ENCODE measurements at regions not wholly inside any gene's neighbourhood (a gene's known extent, or its start where the extent isn't known, plus 50 kb on each side); places are given as distances from the start of the nearest gene placed in this dataset.

DNA sequence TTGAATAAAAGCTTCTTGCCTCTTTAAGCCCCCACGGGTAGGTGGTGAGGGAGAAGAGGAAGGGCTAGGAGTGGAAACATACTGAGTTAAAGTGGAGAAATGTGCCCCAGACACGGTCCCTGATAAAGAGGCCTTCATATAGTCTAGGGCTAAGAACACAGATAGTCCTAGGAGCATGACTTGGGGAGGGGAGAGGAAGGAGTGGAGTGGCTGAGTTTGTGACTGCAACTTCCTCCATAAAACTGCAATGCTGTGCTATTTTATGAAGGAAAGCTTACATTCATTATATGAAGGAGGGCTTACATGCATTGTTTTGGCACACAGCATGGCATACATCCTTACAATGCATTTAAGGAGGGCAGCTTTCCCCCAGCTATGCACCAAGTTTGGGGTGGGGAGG lies 1129.4 kb upstream of the LRRTM3 start:
- no peak overlapping the region for H3K4me3 Mint-ChIP-seq
- H3K9me3 Mint-ChIP-seq (ENCODE audit: low read depth) = peaks cover 4% of the 10 kb centered on the region
- ATAC-seq (no peak), DNase-seq (no peak)
- H3K27ac Mint-ChIP-seq = no peak overlapping the region
- H3K4me1 Mint-ChIP-seq = no peaks in the 10 kb centered on the region
- CTCF ChIA-PET = no interaction called here
- no peaks in the 10 kb centered on the region for H3K36me3 Mint-ChIP-seq
- H3K27me3 Mint-ChIP-seq = no peaks in the 10 kb centered on the region

DNA sequence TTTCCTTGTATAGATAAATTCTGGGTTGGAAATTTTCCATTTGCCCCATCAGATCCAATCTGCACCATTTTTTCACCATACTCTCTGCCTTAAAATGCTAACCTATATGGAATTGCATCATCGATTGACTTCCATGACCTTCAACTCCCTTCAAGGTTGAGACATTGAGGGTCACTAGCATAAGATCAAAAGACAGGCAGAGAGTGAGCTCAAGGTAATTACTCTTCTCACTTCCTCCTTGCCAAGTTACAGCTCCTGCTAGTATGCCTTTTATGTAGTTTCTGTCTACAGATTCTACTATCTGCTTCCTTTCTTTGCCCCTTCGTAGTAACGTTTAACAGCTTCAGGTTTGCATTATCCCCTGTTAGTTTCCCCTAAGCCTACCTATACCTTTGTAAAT lies 1127.7 kb upstream of the LRRTM3 start:
- Mint-ChIP-seq H3K36me3 (no peaks in the 10 kb centered on the region), H3K27ac (no peak overlapping the region), H3K4me1 (no peaks in the 10 kb centered on the region), H3K4me3 (no peak overlapping the region), H3K9me3 (ENCODE audit: low read depth) (peaks cover 6% of the 10 kb centered on the region), H3K27me3 (no peaks in the 10 kb centered on the region)
- ATAC-seq = no peak
- CTCF ChIA-PET = no interaction called here
- no peak for DNase-seq

DNA sequence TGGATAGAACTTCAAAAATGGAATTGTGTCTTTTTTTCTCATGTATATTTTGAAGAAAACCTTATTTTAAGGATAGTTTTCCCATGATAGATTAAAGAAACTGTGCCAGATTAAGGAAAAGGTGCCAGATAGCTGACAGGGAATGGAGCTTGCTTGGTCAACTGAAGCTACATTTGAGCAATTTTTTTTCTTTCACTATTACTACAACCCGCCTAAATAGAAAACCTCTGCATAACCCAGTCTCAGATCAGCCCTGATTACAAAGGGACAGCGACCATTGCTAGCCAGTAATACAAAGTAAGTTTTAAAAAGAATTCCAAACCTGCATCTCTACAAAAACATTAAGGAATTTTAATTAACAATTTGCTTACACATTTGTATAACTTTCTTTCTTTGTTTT lies 1123.4 kb upstream of the LRRTM3 start:
- CTCF ChIA-PET = no interaction called here
- Mint-ChIP-seq H3K4me3 (no peak overlapping the region), H3K9me3 (ENCODE audit: low read depth) (peaks cover 8% of the 10 kb centered on the region), H3K27me3 (no peaks in the 10 kb centered on the region), H3K36me3 (no peaks in the 10 kb centered on the region), H3K27ac (no peak overlapping the region), H3K4me1 (no peaks in the 10 kb centered on the region)
- ATAC-seq = no peak
- no peak for DNase-seq

DNA sequence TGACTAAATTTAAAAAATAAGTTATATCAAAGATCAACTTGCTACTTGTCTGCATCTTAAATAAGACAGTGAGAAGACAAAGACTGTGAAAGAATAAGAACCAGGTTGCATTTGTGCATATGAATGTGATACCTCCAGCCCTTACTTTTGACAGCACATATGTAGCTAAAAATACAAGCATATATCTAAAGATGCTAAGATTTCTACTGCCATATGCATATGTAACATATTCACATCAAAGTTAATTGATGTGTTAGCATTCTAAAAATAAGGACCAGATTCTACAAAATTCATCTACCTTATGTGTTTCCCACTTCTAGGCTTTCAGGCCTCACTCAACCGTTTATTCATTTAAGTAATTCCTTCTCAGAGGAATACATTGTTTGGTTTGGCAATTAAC lies 1120.3 kb upstream of the LRRTM3 start:
- no peaks in the 10 kb centered on the region for H3K36me3 Mint-ChIP-seq
- no peaks in the 10 kb centered on the region for H3K27me3 Mint-ChIP-seq
- no peak overlapping the region for H3K27ac Mint-ChIP-seq
- no peak overlapping the region for H3K4me3 Mint-ChIP-seq
- CTCF ChIA-PET = no interaction called here
- no peak for DNase-seq
- H3K4me1 Mint-ChIP-seq = no peaks in the 10 kb centered on the region
- H3K9me3 Mint-ChIP-seq (ENCODE audit: low read depth) = peaks cover 9% of the 10 kb centered on the region
- no peak for ATAC-seq

DNA sequence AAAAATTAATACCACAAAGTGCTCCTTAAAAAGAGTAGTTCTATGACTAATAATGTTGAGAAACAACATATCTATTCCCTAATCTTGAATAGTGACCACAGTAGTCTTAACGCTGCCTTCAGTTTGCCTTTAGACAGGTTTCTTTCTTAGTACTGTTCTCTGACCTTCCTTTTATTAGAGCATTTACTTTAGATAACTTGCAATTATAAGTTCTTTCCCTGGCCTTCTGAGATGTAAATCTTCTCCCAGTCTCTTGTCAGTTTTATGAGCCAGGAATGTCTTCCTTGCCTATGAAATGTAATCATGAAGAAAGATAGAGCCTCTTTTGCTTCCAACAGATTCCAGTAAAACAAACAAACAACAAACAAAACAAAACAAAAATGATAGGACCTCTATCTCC lies 1119.8 kb upstream of the LRRTM3 start:
- CTCF ChIA-PET = no interaction called here
- Mint-ChIP-seq H3K4me1 (no peaks in the 10 kb centered on the region), H3K9me3 (ENCODE audit: low read depth) (peaks cover 9% of the 10 kb centered on the region), H3K27ac (no peak overlapping the region), H3K4me3 (no peak overlapping the region), H3K36me3 (no peaks in the 10 kb centered on the region), H3K27me3 (no peaks in the 10 kb centered on the region)
- ATAC-seq (no peak), DNase-seq (no peak)

DNA sequence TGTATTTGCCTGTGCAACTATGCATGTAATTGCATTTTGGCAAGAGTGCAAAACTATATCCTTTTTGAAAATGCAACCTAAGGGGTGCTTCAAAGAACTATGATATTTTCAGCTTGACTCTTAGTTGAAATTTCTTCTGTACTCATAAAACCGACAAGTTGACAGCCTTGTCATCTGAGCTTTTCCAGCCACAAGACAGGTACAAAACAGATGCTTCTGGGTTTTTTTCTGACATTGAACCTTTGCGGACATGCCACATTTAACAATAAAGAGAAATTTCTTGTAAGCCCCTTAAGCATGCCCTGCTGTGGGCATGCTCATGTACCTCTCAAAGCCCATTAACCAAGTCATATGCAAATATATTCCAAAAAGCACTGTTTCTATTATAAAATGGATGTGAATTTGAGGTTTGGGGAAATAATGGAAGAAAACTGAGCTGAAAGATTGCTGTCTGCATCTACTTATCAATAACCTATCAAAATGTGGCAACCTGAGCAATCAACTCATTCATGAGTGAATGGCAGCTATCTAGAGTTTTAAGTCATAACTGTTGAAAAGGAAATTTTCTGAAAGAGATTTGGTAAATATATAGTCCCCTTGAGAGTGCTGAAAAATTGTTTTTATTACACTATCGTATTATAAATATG lies 1117.0 kb upstream of the LRRTM3 start:
- H3K27ac Mint-ChIP-seq = no peak overlapping the region

DNA sequence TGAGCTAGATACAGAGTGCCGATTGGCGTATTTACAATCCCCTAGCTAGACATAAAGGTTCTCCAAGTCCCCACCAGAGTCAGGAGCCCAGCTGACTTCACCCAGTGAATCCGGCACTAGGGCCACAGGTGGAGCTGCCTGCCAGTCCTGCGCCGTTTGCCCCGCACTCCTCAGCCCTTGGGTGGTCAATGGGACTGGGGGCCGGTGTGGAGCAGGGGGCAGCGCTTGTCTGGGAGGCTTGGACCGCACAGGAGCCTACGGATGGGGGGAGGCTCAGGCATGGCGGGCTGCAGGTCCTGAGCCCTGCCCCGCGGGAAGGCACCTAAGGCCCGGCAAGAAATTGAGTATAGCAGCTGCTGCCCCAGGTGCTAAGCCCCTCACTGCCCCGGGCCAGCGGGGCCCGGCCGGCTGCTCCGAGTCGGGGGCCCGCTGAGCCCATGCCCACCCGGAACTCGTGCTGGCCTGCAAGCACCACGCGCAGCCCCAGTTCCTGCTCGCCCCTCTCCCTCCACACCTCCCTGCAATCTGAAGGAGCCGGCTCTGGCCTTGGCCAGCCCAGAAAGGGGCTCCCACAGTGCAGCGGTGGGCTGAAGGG lies 1113.8 kb upstream of the LRRTM3 start:
- Mint-ChIP-seq H3K4me1 (no peaks in the 10 kb centered on the region), H3K9me3 (ENCODE audit: low read depth) (peaks cover 14% of the 10 kb centered on the region)
- ATAC-seq = no peak

More for the DNA sequence above, 1117.0 kb upstream of the LRRTM3 start:
- no peak for ATAC-seq
- H3K27me3 Mint-ChIP-seq = no peaks in the 10 kb centered on the region
- CTCF ChIA-PET = no interaction called here
- H3K4me1 Mint-ChIP-seq = no peaks in the 10 kb centered on the region
- no peak overlapping the region for H3K4me3 Mint-ChIP-seq
- no peaks in the 10 kb centered on the region for H3K36me3 Mint-ChIP-seq
- DNase-seq = no peak
- H3K9me3 Mint-ChIP-seq (ENCODE audit: low read depth) = peaks cover 12% of the 10 kb centered on the region

DNA sequence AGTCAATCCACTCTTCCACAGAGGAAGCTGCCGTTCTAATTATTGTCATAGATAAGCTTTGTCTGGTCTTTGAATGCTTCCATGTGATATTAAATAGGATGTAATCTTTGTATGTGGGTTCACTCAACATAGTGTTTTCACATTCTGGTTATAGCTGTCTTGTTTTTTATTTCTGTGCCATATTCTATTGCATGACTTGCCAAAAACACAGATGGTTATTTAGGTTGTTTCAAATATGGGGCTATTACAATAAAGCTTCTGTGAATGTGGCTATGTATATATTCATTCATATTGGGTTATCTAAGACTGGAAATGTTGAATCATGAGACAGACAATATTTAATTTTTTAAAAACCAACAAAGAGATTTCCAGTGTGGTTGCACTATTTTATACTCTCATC lies 1109.3 kb upstream of the LRRTM3 start:
- peaks cover 5% of the 10 kb centered on the region for H3K9me3 Mint-ChIP-seq (ENCODE audit: low read depth)
- ATAC-seq (no peak), DNase-seq (no peak)
- H3K4me3 Mint-ChIP-seq = no peak overlapping the region
- no peaks in the 10 kb centered on the region for H3K36me3 Mint-ChIP-seq
- H3K4me1 Mint-ChIP-seq = no peaks in the 10 kb centered on the region
- CTCF ChIA-PET = no interaction called here
- no peak overlapping the region for H3K27ac Mint-ChIP-seq
- H3K27me3 Mint-ChIP-seq = no peaks in the 10 kb centered on the region

More for the DNA sequence above, 1113.8 kb upstream of the LRRTM3 start:
- no peaks in the 10 kb centered on the region for H3K27me3 Mint-ChIP-seq
- no peak overlapping the region for H3K27ac Mint-ChIP-seq
- no peak for DNase-seq
- H3K36me3 Mint-ChIP-seq = no peaks in the 10 kb centered on the region
- CTCF ChIA-PET = no interaction called here
- no peak overlapping the region for H3K4me3 Mint-ChIP-seq

DNA sequence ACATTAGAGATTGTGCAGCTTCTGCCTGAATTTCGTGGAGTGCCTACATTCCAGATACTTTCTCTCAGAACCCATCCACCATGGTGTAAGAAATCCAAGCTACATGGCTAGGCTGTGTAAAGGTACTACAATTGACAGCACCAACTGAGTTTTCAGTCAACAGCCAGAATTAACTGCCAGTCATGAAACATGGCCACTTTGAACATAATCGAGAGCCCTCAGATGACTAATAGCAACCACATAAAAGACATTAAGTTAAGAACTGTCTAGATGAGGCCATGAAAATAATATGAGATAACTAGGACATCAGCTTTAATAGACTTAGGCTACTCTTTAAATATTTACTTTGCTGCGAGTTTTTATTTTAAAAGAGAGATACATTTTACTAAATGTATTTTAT lies 1106.8 kb upstream of the LRRTM3 start:
- Mint-ChIP-seq H3K36me3 (no peaks in the 10 kb centered on the region), H3K4me3 (no peak overlapping the region), H3K9me3 (ENCODE audit: low read depth) (peaks cover 3% of the 10 kb centered on the region), H3K4me1 (no peaks in the 10 kb centered on the region), H3K27ac (no peak overlapping the region), H3K27me3 (no peaks in the 10 kb centered on the region)
- DNase-seq (no peak), ATAC-seq (no peak)
- CTCF ChIA-PET = no interaction called here

DNA sequence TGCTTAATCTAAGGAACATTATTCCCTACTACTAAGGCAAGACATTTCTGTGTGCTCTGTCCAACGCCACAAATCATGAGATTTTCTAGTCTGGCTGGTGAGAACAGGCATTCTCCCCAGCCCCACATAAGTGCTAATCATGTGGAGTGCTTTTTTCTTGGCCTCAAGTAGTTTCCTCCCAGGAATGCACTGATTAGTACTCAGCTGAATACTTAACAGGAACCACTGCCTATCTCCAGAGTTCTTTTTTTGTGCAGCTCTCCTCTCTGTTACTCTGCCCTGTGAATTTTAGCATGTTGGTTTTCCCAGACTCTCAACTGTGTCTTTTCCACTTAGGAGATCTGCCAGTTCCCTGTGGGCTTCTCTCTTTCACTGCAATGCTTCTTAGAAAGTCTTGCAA lies 1098.5 kb upstream of the LRRTM3 start:
- CTCF ChIA-PET = no interaction called here
- peaks cover 8% of the 10 kb centered on the region for H3K9me3 Mint-ChIP-seq (ENCODE audit: low read depth)
- H3K36me3 Mint-ChIP-seq = no peaks in the 10 kb centered on the region
- no peak overlapping the region for H3K4me3 Mint-ChIP-seq
- no peak for DNase-seq
- ATAC-seq = no peak
- no peaks in the 10 kb centered on the region for H3K27me3 Mint-ChIP-seq
- no peaks in the 10 kb centered on the region for H3K4me1 Mint-ChIP-seq
- H3K27ac Mint-ChIP-seq = no peak overlapping the region

DNA sequence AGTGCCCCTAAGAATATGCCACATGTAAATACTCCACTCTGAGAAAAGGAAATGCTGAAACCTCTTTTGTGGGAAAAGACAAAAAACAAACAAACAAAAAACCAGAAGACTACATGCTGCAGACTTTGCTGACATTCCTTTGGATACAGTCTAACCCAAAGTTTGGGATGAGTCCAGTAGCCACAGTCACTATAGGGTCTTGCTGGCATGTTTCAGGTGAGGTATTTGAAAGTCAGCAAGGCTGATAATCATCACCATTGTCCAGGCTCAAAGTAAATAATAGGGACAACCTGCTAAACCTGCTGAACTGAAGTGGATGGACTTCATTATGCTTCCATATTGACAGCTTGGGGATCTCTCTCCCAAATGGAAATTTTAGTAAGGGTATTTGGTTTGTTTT lies 1087.0 kb upstream of the LRRTM3 start:
- ATAC-seq (no peak), DNase-seq (no peak)
- no peak overlapping the region for H3K4me3 Mint-ChIP-seq
- H3K4me1 Mint-ChIP-seq = no peaks in the 10 kb centered on the region
- CTCF ChIA-PET = no interaction called here
- H3K27me3 Mint-ChIP-seq = no peaks in the 10 kb centered on the region
- H3K27ac Mint-ChIP-seq = no peak overlapping the region
- H3K9me3 Mint-ChIP-seq (ENCODE audit: low read depth) = peaks cover 6% of the 10 kb centered on the region
- no peaks in the 10 kb centered on the region for H3K36me3 Mint-ChIP-seq

DNA sequence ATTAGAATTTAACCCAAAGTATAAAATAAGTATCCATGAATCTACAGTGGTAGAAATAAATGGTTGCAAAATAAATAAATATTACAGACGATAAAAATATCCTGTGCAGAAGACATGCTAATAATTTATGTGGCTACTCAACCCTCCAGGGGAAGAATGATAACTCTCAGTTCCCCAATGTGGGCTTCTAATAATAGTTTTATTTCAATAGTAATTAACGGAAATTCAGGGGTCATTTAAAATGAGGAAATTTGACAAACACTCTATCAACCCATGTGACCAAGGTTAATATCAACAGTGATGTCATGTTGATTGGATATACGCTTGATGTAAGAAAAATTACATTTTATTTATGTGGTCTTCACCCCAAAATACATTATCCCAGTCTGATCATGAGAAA lies 1082.6 kb upstream of the LRRTM3 start:
- no peak overlapping the region for H3K4me3 Mint-ChIP-seq
- H3K27ac Mint-ChIP-seq = no peak overlapping the region
- peaks cover 7% of the 10 kb centered on the region for H3K9me3 Mint-ChIP-seq (ENCODE audit: low read depth)
- DNase-seq (no peak), ATAC-seq (no peak)
- H3K4me1 Mint-ChIP-seq = no peaks in the 10 kb centered on the region
- no peaks in the 10 kb centered on the region for H3K27me3 Mint-ChIP-seq
- CTCF ChIA-PET = no interaction called here
- no peaks in the 10 kb centered on the region for H3K36me3 Mint-ChIP-seq

DNA sequence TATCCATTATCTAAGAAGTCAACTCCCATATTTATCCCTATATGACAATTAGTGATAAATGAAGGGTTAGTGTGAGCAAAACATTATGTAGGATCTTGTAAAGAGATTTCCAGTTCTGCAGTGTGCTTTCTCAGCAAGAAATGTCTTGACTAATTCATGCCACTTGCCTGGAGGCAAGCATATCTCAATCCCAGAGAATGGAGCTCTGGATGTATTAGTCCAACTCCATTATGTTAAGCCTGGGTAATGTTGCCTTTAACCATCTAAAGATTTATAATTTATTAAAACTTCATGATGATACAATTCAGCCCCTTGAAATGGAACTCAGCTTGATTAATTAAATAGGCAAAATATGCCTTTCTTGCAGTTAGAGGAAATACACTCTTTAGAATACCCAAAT lies 1079.9 kb upstream of the LRRTM3 start:
- DNase-seq (no peak), ATAC-seq (no peak)
- Mint-ChIP-seq H3K4me1 (no peaks in the 10 kb centered on the region), H3K27me3 (no peaks in the 10 kb centered on the region), H3K36me3 (no peaks in the 10 kb centered on the region), H3K27ac (no peak overlapping the region), H3K4me3 (no peak overlapping the region), H3K9me3 (ENCODE audit: low read depth) (peaks cover 7% of the 10 kb centered on the region)
- CTCF ChIA-PET = no interaction called here

DNA sequence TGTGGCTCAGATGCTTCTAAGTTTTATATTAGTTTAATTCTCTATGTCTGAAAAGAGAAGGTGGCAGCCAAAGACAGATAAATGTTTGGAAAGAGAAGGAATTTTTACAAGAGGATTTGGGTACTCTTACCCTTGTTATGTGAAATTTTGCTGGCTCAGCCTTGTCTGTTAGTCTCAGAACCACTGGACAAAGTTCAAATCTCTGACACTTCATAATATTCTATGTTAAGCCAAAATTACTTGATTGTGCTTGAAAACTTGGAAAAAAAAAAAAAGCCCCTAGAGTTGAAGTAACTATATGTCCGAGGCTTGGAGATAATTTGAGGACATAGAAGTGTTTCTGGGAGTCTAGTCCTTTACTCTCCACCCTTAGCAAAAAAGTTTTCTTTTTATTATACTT lies 1079.3 kb upstream of the LRRTM3 start:
- DNase-seq = no peak
- Mint-ChIP-seq H3K9me3 (ENCODE audit: low read depth) (peaks cover 7% of the 10 kb centered on the region), H3K36me3 (no peaks in the 10 kb centered on the region), H3K4me3 (no peak overlapping the region), H3K27me3 (no peaks in the 10 kb centered on the region), H3K4me1 (no peaks in the 10 kb centered on the region), H3K27ac (no peak overlapping the region)
- no peak for ATAC-seq
- CTCF ChIA-PET = no interaction called here

DNA sequence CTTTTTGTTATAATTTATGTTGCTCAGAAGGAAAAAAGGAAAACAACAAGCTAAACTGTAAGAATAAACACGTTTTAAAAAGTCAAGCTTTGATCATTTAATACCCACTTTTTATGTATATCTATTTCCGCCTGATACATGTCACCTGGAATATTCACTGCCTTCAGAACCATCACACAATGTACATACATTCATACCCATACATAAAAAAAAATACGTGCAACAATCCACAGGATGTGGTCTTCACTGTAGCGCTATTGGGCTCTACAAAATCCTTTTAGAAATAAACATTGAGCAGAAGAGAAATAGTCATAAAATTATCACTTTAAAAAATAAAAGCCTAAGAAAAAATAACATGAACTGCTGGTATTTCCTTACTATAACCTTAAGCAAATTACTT lies 1078.9 kb upstream of the LRRTM3 start:
- Mint-ChIP-seq H3K27me3 (no peaks in the 10 kb centered on the region), H3K4me3 (no peak overlapping the region), H3K9me3 (ENCODE audit: low read depth) (peaks cover 7% of the 10 kb centered on the region), H3K36me3 (no peaks in the 10 kb centered on the region), H3K27ac (no peak overlapping the region), H3K4me1 (no peaks in the 10 kb centered on the region)
- DNase-seq (no peak), ATAC-seq (no peak)
- CTCF ChIA-PET = no interaction called here

Data from activated CD8-positive, alpha-beta memory T cell treated with anti-CD3 and anti-CD28 coated beads, Interleukin-2, amount 10 ng/mL, durations not matched to agents 7 days and 5 days (primary cell).